ENCODE measurements at regions not wholly inside any gene's neighbourhood (a gene's known extent, or its start where the extent isn't known, plus 50 kb on each side); places are given as distances from the start of the nearest gene placed in this dataset.

DNA sequence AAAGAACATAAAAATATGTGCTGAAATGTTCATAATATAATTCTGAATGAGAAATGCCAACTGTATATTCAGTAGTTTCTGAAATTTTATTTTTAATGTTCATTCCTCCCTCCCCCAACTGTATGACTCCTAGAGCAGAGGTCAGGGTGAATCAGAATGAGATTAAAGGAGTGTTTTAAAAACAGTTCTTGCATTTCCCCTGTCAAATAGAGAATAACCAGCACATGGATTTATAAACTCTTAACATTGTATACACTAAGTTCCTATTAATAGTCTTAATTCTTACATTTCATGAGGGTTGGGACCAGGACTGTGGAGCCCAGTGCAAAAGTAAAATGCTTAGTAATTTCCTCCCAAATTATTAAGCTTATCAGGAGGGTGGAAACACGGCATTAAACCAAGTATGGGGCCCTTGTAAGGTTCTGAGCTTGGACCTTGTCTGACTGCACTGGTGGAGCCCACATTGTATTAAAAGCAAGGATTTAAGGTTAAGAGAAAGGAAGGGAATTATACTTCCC lies 474.6 kb upstream of the RAG2 start:
- no peak for DNase-seq (ENCODE audit: low read depth)

DNA sequence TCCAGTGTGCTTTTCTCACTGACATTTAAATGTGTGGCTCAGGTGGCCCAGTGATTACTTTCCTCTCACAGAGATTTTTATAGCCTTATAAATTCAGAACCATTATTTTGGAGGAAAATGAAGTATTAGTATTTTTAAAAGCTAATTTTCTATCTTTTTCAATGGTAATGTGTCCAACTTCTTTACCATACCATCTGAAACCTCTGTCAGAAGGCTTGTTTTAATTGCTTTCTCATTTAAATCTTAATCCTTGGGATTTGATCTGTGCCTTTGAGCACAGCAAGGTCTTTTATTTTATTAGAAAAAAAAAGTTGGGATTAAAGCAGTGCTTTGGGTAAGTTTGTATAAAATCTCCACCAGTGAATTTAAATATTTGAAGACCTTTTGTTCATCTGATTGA lies 452.3 kb upstream of the RAG2 start:
- DNase-seq (ENCODE audit: low read depth) = no peak

DNA sequence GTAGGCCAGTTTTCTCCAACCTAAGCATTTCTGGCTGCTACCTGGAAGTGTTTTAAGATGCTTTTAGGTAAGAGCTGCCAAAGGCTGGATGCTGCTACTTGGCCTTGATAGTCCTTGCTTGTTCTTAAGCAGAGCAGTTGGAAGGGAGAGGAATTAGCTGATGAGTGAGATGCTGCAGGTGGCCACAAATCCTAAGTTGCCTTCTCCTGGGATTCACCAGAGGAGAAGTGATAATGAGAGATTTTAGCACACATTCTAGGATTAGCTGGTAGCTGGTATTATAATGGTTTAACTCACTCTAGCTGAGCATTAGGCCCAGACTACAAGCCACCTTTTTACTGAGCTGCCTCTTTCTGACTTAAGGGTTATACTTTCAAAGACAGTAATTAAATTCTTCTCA lies 442.9 kb upstream of the RAG2 start:
- no peak for DNase-seq (ENCODE audit: low read depth)

DNA sequence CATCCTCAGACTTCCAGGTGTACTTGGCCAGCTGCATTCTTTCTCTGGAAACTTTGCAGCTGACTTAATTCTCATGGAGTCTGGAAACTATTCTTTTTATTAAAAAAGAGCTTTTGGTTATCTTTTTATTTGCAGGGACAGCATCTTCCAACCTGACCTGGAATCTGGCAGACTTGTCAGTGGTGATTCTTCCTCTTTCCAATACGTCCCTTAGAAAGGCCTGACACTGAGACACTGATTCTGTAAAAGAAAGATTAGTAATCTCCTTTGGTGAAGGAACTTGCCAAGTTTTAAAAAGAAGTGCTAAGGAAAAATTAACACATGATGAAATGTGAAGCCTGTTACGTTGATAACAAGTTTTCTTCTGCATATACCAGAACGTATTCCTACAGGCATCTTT lies 440.9 kb upstream of the RAG2 start:
- DNase-seq (ENCODE audit: low read depth) = no peak

DNA sequence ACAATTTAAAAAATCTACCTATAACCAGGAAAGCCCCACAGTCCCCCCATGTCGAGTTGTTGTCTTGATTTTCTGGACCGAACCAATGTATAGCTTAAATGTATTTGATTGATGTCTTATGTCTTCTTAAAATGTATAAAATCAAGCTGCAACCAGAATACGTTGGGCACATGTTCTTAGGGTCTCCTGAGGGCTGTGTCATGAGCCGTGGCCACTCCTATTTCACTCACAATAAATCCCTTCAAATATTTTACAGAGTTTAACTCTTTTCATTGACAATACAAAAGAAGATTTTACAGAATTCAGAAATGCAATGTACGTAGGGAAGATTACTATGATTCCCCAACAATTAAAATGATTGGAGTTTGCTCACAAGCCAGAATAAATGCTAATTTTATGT lies 428.7 kb upstream of the RAG2 start:
- no peak for DNase-seq (ENCODE audit: low read depth)

DNA sequence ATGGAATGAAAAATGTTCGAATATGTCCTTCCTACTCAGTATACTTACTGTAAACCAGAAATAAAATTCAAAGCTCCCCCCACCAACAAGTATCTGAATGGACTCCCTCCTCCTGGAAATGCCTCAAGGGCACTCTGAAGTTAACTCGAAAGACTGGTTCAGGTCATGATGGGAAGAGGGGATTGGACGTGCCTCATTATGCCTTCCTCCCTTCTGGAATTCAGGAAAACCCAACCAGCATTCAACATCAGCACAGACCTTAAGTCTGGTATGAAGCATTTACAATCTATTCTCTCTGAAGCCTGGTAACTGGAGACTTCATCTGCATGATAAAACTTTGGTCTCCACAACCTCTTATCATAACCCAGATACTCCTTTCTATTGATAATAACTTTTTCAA lies 428.3 kb upstream of the RAG2 start:
- no peak for DNase-seq (ENCODE audit: low read depth)

DNA sequence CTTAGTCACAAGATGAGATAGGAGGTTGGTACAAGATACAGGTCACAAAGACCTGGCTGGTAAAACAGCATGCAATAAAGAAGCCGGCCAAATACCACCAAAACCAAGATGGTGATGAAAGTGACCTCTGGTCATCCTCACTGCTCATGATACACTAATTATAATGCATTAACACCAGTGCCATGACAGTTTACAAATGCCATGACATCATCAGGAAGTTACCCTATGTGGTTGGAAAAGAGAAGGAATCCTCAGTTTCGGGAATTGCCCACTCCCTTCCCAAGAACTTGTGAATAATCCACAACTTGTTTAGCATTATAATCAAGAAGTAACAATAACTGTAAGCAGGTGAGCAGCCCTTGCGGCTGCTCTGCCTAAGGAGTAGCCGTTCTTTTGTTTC lies 408.5 kb upstream of the RAG2 start:
- DNase-seq (ENCODE audit: low read depth) = no peak

DNA sequence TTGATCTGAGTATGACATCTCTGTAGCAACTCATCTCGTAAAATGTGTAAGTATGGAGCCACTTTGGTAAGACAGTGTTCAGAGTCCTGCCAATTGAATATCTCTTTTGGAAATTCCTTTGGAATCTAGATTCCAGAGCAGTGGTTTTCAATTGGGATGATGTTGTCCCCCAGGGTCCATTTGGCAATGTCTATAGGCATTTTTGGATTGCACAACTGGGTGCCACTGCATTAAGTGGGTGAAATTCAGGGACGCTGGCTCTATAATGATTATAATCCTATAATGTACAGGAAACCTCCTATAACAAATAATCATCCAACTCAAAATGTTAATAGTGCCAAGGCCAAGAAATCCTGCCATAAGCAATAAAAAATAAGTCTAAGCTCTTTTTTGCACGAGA lies 404.8 kb upstream of the RAG2 start:
- DNase-seq (ENCODE audit: low read depth) = no peak

DNA sequence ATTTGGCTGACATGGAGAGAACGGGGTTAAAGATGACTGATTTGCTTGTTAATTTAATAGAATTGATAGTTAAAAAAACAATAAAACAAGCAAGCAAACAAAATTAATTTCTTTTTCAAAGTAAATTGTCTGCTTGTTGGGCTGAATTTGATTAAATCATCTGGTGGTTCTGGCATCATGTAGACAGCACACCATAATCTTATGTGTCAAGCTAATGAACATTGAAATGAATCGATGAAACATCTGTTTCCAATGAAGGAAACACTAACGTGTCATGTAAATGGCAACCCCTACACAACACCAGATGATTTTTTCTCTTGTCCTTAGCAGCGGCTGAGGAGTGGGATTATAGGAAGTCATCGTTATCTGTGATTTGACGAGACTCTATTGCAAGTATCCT lies 399.6 kb upstream of the RAG2 start:
- no peak for DNase-seq (ENCODE audit: low read depth)

DNA sequence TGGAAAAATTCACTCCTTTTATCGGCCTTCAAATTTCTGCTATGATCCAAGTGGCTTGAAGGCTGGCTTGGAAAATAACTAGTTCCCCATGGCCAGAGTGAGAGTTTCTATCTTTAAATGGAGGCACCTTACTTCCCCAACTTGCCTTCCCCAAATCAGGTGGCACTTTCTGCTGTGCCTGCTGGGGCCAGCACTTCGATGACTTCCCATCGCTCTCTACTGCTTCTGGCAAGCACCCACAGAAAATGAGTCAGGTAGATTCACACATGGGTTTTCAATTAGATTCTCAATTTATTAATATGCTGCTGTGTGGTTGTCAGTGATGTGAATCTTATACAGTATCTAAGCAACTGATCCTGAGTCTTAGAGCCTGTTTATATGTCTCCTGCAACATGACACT lies 398.8 kb upstream of the RAG2 start:
- DNase-seq (ENCODE audit: low read depth) = no peak

DNA sequence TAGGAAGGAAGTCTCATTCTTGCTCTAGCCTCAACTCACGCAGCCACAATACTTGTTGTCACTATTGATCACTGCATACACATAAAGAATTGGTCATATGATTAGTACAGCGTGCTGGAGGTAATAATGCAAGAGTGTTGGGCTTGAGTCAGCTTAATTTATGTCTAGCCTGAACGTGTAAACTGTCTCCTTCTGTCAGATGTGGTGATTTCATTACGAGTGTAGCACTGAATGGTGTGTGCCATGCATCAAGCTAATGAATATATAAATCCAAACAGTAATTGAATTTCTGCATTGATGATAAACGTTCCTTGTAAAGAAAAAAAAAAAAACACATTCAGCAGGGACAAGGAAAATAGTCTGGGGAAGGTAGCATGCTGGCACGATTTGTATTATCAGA lies 396.2 kb upstream of the RAG2 start:
- DNase-seq (ENCODE audit: low read depth) = no peak

DNA sequence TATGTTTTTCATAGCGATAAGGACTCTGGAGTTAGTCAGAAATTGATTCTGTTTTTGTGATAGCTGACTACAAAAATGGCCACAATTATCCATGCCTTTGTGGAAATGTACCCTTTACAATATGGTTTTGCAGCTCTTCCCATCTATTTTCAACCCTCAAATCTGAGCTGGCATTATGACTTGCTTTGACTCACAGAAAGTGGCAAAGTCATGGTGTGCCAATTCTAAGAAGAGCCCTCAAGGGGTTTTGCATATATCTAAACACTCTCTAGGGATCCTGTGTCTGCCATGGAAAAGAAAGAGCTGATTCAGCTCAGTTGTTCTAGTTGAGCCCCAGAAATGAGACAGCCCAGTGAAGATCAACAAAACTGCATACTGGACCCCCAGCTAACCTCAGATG lies 390.5 kb upstream of the RAG2 start:
- no peak for DNase-seq (ENCODE audit: low read depth)

DNA sequence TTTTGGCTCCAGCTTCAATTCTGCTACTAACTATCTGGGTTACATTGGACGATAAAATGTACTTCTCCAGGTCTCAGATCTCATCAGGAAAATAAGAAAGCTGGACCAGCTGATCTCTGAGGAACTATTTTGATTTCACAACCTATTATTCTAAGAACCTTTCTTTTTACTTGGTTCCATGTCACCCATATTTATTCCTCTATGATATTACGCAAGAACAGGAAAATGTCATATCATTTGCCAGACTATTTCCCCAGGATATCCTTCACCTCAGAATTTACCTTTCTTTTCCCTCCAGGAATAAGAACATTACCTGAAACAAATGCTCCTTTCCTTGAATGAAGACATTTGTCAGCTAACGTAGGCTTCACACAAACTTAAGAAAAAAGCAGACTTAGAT lies 387.5 kb upstream of the RAG2 start:
- DNase-seq (ENCODE audit: low read depth) = no peak

DNA sequence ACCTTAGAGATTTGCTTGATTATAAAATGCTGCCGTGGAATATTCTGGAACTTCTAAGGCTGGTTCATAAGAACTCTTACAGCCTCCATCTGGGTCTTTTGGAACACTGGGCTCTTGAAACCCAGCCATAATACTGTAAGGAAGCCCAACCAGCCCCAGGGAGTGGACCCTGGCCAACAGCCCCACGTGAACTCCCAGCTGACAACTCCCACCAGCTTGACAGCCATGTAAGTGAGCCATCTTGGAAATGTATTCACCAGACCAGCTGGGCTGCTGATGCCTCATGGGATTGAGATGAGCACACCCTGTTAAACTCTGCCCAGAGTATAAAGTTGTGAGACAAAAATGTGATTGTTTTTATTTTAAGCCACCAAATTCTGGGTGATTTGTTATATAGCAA lies 378.7 kb upstream of the RAG2 start:
- DNase-seq (ENCODE audit: low read depth) = no peak

DNA sequence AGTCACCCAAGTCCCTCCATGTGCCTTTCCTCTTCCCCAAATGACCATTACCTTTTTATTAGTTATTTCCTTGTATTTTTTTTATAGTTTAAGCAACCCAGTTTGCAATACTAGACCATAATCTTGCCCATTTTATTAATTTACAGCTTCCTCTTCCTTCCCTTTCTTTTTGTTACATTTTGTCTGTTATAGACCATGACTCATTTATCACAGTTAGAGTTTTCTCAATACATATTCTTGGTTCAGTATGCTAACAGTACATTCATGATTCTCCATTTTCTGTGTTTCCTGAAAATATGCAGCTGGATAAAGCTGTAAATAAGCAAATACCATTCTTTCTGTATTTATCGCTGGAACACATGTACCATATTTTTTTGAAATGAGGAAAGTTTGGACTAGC lies 376.7 kb upstream of the RAG2 start:
- no peak for DNase-seq (ENCODE audit: low read depth)

DNA sequence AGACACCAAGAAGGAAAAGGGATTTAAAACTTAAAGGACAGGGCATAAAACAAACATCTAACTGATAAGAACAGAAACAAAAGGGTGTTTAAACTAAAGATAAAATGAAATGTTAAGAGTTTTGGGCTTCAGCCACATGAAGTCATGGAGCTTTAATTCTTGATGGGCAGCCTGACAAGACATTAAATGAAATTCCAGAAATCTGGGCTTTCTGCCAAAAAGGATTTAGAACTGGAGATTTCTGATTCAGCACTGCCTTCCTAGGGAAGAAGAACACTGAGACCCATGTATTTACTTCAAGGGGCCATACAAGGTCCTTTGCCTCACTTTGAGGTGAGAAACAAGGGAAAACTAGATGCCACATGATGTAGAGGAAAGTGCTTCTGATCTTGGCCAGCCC lies 355.9 kb upstream of the RAG2 start:
- no peak for DNase-seq (ENCODE audit: low read depth)

DNA sequence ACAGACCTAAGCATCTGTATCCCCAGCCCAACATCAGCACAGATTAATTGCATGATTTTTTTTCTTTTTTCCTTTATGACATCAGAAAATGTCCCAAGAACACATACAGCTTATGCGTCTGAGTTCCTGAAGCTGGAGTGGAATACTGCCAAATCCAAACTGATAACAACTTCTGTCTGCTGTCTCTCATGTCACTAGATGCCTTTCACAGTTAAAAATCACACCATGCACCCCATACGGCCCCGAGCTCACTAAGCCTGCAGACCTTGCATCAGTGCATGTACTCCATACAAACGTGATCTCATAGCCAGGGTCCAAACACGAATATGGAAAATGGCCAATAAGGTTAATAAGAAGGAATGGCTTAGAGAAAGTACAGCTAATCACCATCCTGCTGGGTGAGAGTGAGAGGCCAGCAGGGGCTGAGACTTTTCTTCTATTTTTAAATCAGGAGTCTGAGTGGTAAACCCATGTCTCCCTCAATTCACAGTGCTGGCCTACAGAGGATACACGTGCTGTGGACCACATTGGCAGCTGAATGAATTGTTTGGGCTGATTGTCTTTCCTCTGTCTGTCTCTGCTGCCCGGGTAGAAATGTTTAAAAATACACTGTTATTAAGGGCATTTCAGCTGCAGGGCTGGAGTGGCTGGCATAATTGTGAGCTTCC lies 350.6 kb upstream of the RAG2 start:
- no peak for DNase-seq (ENCODE audit: low read depth)

DNA sequence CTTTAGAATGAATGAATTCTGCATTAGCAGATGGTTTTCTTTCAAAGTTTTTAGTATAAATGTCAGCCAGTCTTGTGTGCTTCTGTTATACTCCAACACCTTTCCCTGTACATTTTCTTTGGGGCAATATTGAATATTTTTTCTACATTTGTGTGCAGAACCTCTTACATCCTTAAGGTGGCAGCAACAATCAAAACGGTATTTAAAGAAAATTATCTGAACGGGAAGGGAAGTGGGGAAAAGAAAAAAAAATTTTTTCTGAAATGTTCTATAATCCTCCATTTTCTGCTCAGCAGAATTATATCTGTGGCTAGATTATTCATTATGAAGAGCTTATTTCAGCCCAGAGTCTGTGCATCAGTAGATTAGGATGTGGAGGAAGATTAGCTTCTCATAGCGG lies 347.3 kb upstream of the RAG2 start:
- no peak for DNase-seq (ENCODE audit: low read depth)

DNA sequence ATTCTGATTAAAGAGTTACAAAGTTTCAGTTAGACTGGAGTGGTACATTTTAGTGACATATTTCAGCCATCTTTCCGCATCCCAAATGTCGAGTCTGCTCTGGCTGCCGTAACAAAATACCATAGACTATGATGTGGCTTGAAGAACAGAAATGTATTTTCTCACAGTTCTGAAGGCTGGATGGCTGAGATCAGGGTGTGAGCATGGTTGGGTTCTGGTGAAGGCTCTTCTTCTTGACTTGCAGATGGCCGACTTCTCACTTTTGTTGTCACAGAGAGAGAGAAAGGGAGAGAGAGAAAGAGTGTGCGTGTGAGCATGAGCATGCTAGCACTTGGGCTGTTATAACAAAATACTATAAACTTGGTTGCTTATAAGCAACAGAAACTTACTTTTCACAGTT lies 335.4 kb upstream of the RAG2 start:
- DNase-seq (ENCODE audit: low read depth) = no peak

DNA sequence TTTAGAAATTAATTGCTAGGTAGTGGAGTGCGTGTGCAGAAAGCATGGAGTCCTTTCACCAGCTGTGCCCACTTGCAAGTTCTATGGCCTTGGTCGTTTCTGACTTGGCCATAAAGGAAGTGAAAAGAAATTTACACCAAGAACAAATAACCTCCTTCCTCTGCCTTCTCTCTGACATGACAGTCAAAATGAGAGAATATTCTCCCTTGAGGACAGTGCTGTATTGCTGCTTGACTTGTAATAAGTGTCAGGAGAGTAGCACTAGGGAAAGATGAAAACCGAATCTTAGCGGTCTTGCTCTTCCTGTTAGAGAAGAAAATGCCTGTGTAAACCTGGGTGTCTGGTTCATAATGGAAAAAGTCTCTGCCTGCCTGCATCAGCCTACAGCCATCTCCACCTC lies 333.1 kb upstream of the RAG2 start:
- DNase-seq (ENCODE audit: low read depth) = no peak

DNA sequence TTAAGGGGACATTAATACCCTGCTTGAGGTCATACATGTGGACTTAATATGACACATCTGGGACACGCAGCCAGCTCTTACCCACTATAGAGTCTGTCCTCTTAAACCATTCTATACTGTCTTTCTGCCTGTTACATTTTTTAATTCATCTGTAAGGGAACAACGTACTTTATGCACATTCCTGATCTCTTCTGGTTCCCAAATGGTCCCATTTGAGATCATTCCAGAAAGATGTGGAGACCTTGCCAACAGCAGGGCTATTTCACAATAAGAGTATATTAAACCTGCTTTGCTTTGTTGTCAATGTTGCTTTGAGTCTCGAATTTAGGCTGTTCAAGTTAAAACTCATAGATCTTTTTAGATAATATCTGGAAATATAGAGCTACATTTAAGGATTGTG lies 332.2 kb upstream of the RAG2 start:
- no peak for DNase-seq (ENCODE audit: low read depth)

DNA sequence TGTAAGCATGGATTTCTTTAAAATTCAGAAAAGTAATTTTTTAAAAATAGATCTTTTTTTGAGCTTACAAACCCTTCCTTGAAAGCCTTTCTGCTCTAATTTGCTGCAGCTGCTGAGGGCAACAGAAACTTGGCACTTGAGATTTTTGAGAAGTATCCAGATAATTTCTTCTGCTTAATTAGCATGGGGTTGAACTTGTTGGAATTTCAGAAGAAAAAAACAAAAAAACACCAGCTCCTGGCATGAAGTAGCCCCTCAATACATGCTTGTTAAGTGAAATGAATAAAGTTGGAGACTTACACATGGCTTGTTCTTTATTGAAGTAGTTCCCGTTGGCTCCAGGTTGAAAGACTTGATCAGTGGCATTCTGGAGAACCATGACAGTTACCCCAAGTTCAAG lies 331.4 kb upstream of the RAG2 start:
- no peak for DNase-seq (ENCODE audit: low read depth)

DNA sequence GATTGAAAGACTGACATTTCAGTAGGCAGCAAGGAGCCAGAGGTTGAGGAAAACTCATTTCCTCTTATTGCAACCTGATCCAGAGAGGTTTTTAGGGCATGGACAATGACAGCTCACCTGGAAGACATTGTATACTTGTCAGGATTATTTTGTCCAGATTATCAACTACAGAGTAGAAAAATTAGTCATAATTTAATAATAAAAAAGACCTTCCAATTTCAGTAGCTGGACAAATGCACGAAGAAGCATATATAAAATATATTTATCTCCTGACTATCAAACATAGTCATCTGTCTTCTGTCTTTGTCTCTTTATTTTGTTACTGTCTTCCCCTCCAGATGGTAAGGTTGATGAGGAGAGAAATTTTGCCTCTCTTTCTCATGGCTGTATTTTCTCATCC lies 330.6 kb upstream of the RAG2 start:
- DNase-seq (ENCODE audit: low read depth) = no peak

DNA sequence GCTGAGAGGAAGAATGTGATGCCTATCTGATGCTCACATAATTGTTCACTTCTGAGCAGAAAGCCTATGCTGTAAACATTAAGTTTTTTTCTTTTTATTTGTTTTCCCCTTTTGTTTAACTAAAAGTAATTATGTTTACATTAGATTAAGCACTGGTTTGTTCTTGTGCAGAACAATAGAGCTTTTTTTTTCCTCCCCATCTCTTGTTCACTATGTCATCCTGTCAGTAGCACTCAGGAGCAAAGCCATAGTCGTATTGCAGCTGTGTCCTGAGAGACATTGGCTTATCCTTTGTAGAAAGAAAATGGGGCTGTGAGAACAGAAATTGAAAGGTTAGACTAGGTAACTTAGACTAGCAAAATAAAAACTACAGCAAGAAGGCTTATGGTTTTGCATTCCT lies 301.8 kb upstream of the RAG2 start:
- DNase-seq (ENCODE audit: low read depth) = no peak

DNA sequence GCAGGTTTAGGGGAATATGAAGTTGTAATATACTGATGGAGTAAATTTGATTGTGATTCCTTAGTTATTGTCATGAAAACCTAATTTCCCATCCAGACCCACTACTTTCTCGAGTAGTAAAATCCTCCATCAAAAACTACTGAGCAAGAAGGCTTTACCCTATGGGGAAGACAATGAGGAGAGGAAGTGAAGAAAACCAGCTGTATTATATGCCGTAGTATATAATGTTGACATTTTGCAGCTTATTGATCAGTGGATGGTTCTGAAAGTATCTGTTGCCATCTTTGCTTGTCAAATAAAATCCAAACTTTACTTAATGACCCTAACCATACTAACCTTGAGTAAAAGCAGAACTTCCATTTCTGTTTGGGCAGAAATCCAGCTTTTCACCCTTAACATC lies 292.8 kb upstream of the RAG2 start:
- DNase-seq (ENCODE audit: low read depth) = no peak

All from GM04504 (cell line).